ENCODE measurements at regions not wholly inside any gene's neighbourhood (a gene's known extent, or its start where the extent isn't known, plus 50 kb on each side); places are given as distances from the start of the nearest gene placed in this dataset.
"Not testable (repeated sequence)": the region's sequence is repeated elsewhere in the genome, so short reads cannot be mapped to it uniquely, and the experiment has no call there.

DNA sequence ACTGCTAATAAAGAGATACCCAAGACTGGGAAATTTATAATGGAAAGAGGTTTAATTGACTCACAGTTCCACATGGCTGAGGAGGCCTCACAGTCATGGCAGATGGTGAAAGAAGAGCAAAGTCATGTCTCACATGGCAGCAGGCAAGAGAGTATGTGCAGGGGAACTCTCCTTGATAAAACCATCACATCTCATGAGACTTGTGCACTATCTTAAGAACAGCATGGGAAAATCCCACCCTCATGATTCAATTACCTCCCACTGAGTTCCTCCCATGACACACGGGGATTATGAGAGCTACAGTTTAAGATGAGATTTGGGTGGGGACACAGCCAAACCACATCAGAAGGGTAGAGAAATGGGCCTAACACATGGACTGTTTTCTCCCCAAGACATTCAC is 156.3 kb downstream of the CCDC71L start:
- POLR2A ChIA-PET = no interaction called here
- Mint-ChIP-seq H3K4me1 (ENCODE audit: low read depth) (no peaks in the 10 kb centered on the region), H3K4me3 (no peak overlapping the region), H3K36me3 (ENCODE audit: low read depth) (no peaks in the 10 kb centered on the region), H3K27me3 (ENCODE audit: low read depth) (no peaks in the 10 kb centered on the region), H3K27ac (no peak overlapping the region), H3K9me3 (ENCODE audit: insufficient read depth) (no peaks in the 10 kb centered on the region)
- no peak for ATAC-seq
- no peak for DNase-seq
- CTCF ChIA-PET = interaction anchor here (1.1 kb wide), 1 partner anchor 19 kb away, joined by 3 read pairs; no protein-coding TSS in a partner anchor

DNA sequence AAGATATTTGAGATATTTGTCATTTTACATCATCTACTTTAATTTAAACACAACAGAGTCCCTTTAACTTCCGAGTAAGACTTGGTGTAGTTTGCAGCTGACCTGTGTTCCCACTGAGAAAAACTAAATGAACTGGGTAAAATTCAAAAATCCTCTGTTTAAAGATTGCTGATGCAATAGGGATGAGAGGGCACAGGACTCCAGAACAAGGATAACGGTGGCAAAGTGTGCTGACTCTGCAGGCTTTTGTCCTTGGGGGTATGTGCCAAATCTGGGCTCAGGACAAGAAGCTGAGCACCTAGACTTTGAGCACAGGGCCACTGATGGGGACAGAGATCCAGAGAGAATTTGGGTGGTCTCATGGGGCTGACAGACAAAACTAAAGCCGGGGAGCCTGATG is 156.8 kb downstream of the CCDC71L start:
- CTCF ChIA-PET = interaction anchor here (0.5 to 1.1 kb wide), 2 partner anchors 18 to 232 kb away, joined by 3 read pairs; no protein-coding TSS in a partner anchor
- H3K4me1 Mint-ChIP-seq (ENCODE audit: low read depth) = no peaks in the 10 kb centered on the region
- H3K4me3 Mint-ChIP-seq = no peak overlapping the region
- POLR2A ChIA-PET = no interaction called here
- H3K36me3 Mint-ChIP-seq (ENCODE audit: low read depth) = no peaks in the 10 kb centered on the region
- no peaks in the 10 kb centered on the region for H3K9me3 Mint-ChIP-seq (ENCODE audit: insufficient read depth)
- no peaks in the 10 kb centered on the region for H3K27me3 Mint-ChIP-seq (ENCODE audit: low read depth)
- H3K27ac Mint-ChIP-seq = no peak overlapping the region
- no peak for ATAC-seq
- DNase-seq = no peak

DNA sequence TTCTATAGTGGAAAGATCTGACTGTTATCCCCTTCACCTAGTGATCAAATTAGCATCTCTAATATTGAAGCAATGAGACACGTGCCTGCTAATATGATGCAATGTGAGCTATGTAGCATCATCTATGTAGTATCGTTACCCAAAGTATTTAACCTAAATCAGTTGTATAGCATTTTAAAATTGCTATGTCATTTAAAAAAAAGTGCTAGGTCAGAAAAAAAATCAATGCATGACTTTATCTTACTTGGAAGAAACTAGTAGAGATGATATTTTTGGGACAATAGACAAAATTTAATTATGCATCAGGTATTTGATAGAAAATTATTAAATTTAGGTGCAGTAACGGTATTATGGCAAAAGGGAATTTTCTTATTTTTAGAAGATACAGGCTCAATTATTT is 157.3 kb downstream of the CCDC71L start:
- Mint-ChIP-seq H3K4me1 (ENCODE audit: low read depth) (no peaks in the 10 kb centered on the region), H3K36me3 (ENCODE audit: low read depth) (no peaks in the 10 kb centered on the region), H3K4me3 (no peak overlapping the region), H3K9me3 (ENCODE audit: insufficient read depth) (no peaks in the 10 kb centered on the region), H3K27ac (no peak overlapping the region), H3K27me3 (ENCODE audit: low read depth) (no peaks in the 10 kb centered on the region)
- DNase-seq (no peak), ATAC-seq (no peak)
- POLR2A ChIA-PET = no interaction called here
- CTCF ChIA-PET = interaction anchor here (0.5 kb wide), 1 partner anchor 232 kb away, joined by 3 read pairs; no protein-coding TSS in a partner anchor

DNA sequence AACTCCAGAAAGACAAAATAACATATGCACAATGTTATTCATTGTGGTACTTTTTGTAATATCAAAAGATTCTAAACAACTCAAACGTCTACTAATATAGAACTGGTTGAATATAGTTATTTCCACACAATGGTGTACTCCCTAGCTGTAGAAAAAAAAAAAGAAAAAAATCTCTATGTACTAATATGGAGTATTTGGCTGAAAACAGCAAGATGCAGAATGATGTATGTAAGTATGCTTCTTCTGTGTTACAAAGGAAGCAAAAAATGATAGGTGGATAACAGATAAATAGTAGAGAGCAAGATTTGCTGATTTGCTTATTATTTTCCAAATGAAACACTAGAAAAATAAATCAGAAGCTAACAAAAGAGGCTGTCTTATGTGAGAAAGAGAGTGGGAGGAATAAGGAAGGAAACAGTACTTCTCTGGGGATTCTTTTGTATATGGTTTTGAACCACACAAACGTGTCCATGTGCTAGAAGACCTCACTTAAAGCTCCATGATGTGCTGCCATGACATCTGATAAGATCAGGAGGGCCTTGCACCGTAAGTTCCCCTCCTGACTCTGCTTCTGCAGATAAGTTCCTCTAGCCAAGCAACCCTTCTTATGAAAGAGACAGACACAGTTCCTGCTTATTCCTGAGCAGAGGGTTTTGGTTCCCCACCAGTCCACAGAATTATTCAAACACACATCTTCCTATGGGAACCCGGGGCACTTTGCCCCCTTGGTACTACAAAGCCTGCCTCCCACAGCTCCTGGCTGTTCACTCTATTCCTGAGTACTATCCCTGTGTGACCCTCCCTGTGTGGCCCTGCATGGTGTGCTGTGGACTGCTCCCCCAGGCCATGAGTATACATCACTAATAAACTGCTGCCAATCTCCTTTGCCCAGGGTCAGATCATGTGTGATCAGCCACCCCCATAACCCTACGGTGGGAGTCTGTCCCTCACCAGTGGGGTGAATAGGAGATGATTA is 159.1 kb downstream of the CCDC71L start:
- CTCF ChIA-PET = no interaction called here
- H3K27ac Mint-ChIP-seq = no peak overlapping the region
- H3K27me3 Mint-ChIP-seq (ENCODE audit: low read depth) = no peaks in the 10 kb centered on the region
- ATAC-seq (no peak), DNase-seq (no peak)
- H3K36me3 Mint-ChIP-seq (ENCODE audit: low read depth) = no peaks in the 10 kb centered on the region
- POLR2A ChIA-PET = no interaction called here
- H3K4me3 Mint-ChIP-seq = no peak overlapping the region
- no peaks in the 10 kb centered on the region for H3K4me1 Mint-ChIP-seq (ENCODE audit: low read depth)
- H3K9me3 Mint-ChIP-seq (ENCODE audit: insufficient read depth) = no peaks in the 10 kb centered on the region

DNA sequence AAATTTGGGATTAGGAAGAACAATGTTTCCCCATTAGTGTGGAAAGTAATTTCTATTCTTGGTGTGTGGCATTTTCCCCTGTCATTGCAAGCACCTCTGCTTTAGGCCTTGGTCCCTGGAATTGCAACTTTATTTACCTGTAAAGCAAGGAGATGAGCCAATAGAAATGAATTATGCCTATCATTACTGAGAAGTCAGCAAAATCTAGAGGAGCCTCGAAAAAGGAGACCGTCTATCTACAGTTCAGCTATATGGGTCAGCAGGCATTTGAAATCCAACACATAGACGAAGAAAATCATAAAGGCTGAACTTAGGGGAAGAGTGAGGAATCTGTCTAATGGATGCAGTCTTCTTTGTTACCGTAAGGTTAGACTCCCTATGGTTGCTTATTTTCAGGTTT is 161.1 kb downstream of the CCDC71L start:
- DNase-seq = no peak
- peaks cover 2% of the 10 kb centered on the region for H3K27me3 Mint-ChIP-seq (ENCODE audit: low read depth)
- ATAC-seq = no peak
- peaks cover 5% of the 10 kb centered on the region for H3K9me3 Mint-ChIP-seq (ENCODE audit: insufficient read depth)
- POLR2A ChIA-PET = no interaction called here
- no peaks in the 10 kb centered on the region for H3K36me3 Mint-ChIP-seq (ENCODE audit: low read depth)
- no peaks in the 10 kb centered on the region for H3K4me1 Mint-ChIP-seq (ENCODE audit: low read depth)
- no peak overlapping the region for H3K27ac Mint-ChIP-seq
- CTCF ChIA-PET = no interaction called here
- no peak overlapping the region for H3K4me3 Mint-ChIP-seq

DNA sequence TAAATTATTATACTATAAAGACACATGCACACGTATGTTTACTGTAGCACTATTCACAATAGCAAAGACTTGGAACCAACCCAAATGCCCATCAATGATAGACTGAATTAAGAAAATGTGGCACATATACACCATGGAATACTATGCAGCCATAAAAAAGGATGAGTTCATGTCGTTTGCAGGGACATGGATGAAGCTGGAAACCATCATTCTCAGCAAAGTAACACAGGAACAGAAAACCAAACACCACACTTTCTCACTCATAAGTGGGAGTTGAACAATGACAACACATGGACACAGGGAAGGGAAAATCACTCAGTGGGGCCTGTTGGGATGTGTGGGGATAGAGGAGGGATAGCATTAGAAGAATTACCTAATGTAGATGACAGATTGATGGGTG is 163.0 kb downstream of the CCDC71L start:
- H3K4me3 Mint-ChIP-seq; POLR2A ChIA-PET; H3K9me3 Mint-ChIP-seq (ENCODE audit: insufficient read depth); H3K27ac Mint-ChIP-seq; CTCF ChIA-PET; H3K4me1 Mint-ChIP-seq (ENCODE audit: low read depth); H3K27me3 Mint-ChIP-seq (ENCODE audit: low read depth); H3K36me3 Mint-ChIP-seq (ENCODE audit: low read depth); ATAC-seq; DNase-seq: not testable (repeated sequence)

DNA sequence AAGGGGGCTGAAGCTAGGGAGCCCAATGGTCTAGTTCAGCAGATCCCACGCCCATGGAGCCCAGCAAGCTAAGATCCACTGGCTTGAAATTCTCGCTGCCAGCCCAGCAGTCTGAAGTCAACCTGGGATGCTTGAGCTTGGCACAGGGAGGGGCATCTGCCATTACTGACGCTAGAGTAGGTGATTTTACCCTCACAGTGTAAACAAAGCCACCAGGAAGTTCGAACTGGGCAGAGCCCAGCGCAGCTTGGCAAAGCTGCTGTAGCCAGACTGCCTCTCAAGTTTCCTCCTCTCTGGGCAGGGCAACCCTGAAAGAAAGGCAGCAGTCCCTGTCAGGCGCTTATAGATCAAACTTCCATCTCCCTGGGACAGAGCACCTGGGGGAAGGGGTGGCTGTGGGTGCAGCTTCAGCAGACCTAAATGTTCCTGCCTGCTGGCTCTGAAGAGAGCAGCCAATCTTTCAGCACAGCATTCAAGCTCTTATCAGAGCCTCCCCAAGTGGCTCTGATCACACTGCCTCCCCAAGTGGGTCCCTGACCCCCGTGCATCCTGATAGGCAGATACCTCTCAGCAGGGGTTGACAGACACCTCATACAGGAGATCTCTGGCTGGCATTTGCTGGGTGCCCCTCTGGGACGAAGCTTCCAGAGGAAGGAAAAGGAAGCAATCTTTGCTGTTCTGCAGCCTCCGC is 167.8 kb downstream of the CCDC71L start:
- H3K9me3 Mint-ChIP-seq (ENCODE audit: insufficient read depth) = peaks cover 5% of the 10 kb centered on the region
- no peaks in the 10 kb centered on the region for H3K36me3 Mint-ChIP-seq (ENCODE audit: low read depth)
- peaks cover 2% of the 10 kb centered on the region for H3K27me3 Mint-ChIP-seq (ENCODE audit: low read depth)
- no peak overlapping the region for H3K27ac Mint-ChIP-seq
- DNase-seq (no peak), ATAC-seq (no peak)
- no peaks in the 10 kb centered on the region for H3K4me1 Mint-ChIP-seq (ENCODE audit: low read depth)
- no peak overlapping the region for H3K4me3 Mint-ChIP-seq
- ChIA-PET CTCF (no interaction called here), POLR2A (no interaction called here)

DNA sequence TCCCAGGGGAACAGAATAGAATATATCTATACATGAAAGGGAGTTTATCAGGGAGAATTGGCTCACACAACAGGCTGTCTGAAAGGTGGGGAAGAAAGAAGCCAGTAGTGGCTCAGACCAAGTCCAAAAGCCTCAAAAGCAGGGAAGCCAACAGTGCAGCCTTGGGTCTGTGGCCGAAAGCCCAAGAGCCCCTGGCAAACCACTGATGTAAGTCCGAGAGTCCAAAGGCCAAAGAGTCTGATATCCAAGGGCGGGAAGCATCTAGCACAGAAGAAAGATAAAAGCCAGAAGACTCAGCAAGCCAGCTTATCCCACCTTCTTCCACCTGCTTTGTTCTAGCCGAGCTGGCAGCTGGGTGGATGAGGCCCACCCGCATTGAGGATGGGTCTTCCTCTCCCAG is 172.5 kb downstream of the CCDC71L start:
- CTCF ChIA-PET = no interaction called here
- no peak for ATAC-seq

DNA sequence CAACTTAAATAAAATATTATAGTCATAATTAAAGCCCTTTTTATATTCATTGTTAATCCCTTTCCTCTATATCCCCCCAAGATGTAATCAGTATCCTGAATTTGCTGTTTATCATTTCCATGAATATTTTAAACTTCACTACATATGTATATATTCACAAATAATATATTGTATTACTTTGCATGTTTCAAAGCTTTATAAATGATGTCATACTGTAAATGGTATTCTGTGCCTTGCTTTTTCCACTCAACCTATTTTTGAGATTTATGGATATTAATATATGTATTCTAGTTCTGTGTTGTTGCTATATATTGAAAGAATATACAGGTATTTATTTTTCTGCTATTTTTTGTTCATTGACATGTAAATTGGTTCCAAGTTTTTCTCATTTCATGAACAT is 173.1 kb downstream of the CCDC71L start:
- H3K9me3 Mint-ChIP-seq (ENCODE audit: insufficient read depth) = no peaks in the 10 kb centered on the region
- DNase-seq (no peak), ATAC-seq (no peak)
- H3K27ac Mint-ChIP-seq = no peak overlapping the region
- POLR2A ChIA-PET = no interaction called here
- CTCF ChIA-PET = no interaction called here
- no peaks in the 10 kb centered on the region for H3K36me3 Mint-ChIP-seq (ENCODE audit: low read depth)
- no peak overlapping the region for H3K4me3 Mint-ChIP-seq
- H3K27me3 Mint-ChIP-seq (ENCODE audit: low read depth) = no peaks in the 10 kb centered on the region
- H3K4me1 Mint-ChIP-seq (ENCODE audit: low read depth) = peaks cover 8% of the 10 kb centered on the region

More for the DNA sequence above, 172.5 kb downstream of the CCDC71L start:
- Mint-ChIP-seq H3K4me1 (ENCODE audit: low read depth) (peaks cover 8% of the 10 kb centered on the region), H3K27ac (no peak overlapping the region), H3K36me3 (ENCODE audit: low read depth) (no peaks in the 10 kb centered on the region), H3K4me3 (no peak overlapping the region), H3K27me3 (ENCODE audit: low read depth) (no peaks in the 10 kb centered on the region), H3K9me3 (ENCODE audit: insufficient read depth) (no peaks in the 10 kb centered on the region)
- POLR2A ChIA-PET = no interaction called here
- no peak for DNase-seq

DNA sequence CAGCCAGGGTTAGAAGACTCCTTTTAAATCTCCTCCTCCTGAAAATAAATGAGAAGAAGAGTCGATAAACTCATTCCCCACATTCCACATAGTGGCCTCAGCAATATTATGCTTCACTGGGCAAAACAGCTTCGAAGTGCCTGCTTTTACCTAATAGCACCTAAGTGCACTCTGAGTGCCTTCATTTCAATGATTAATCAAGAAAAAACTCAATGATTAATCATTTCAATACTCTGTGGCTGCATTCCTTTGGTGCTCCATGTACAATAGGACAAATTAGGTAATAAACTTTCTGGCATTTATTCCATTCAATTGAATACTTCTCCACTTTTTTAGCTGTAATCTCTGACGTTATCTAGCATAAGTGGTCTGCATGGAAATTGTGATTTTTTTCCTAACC is 174.6 kb downstream of the CCDC71L start:
- Mint-ChIP-seq H3K4me3 (no peak overlapping the region), H3K36me3 (ENCODE audit: low read depth) (no peaks in the 10 kb centered on the region), H3K4me1 (ENCODE audit: low read depth) (peaks cover 10% of the 10 kb centered on the region), H3K27ac (no peak overlapping the region), H3K9me3 (ENCODE audit: insufficient read depth) (no peaks in the 10 kb centered on the region), H3K27me3 (ENCODE audit: low read depth) (no peaks in the 10 kb centered on the region)
- DNase-seq = no peak
- POLR2A ChIA-PET = no interaction called here
- ATAC-seq = no peak
- CTCF ChIA-PET = interaction anchor here (0.9 to 1.4 kb wide), 2 partner anchors 18 to 169 kb away, joined by 3 read pairs; no protein-coding TSS in a partner anchor

DNA sequence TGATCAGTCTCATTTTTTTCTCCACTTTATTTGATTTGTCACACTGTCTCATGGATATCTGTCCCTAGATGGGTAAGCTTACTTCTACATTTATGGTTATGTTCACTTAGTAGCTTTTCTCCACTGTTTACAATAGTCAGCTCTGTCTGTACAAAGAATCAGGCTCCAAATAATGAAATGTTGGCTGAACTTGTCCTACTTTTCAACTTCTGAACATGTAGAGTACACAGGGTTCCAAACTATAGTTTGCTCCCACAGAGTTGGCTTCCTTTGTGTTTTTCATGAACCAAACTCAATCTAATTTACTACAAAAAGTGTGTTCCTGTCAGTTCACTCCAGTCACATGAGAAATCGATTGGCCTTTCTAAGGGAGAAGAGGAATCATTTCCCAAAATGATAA is 175.0 kb downstream of the CCDC71L start:
- no peak overlapping the region for H3K27ac Mint-ChIP-seq
- no peaks in the 10 kb centered on the region for H3K36me3 Mint-ChIP-seq (ENCODE audit: low read depth)
- no peaks in the 10 kb centered on the region for H3K9me3 Mint-ChIP-seq (ENCODE audit: insufficient read depth)
- H3K4me3 Mint-ChIP-seq = no peak overlapping the region
- no peak for DNase-seq
- H3K27me3 Mint-ChIP-seq (ENCODE audit: low read depth) = no peaks in the 10 kb centered on the region
- ChIA-PET CTCF (interaction anchor here (0.7 to 1.9 kb wide), 5 partner anchors 11 to 319 kb away, joined by 3 to 5 read pairs (median 3); no protein-coding TSS in a partner anchor), POLR2A (no interaction called here)
- no peak for ATAC-seq
- H3K4me1 Mint-ChIP-seq (ENCODE audit: low read depth) = peaks cover 10% of the 10 kb centered on the region

DNA sequence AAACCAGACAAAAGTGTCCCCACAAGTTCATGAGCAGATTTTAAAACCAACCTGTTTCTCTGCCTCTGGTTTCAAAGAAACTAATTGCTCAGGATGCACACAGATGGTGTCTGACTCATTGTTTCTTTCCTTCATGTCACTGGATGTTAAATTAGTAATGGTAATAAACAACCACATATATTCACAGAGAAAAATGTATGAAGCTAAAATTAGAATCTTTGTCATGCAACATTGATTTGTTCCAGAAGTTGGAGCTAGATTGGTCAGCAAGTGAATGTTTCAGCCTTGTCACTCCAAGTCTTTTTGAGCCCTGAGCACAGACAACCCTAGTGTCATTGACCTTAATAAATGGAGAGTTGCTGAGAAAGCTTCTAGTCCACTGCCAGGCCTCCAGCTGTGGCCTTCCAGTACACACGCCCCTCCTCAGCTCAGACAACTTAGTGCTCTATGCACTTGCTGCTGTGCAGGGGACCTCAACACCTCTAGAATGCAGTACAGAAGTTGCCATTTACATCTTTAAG is 175.9 kb downstream of the CCDC71L start:
- no peak for DNase-seq
- no peaks in the 10 kb centered on the region for H3K27me3 Mint-ChIP-seq (ENCODE audit: low read depth)
- H3K9me3 Mint-ChIP-seq (ENCODE audit: insufficient read depth) = no peaks in the 10 kb centered on the region
- no peak overlapping the region for H3K4me3 Mint-ChIP-seq
- ATAC-seq = peak; percentile 19
- ChIA-PET POLR2A (interaction anchor here (1.1 kb wide), 1 partner anchor 206 kb away, joined by 4 read pairs; no protein-coding TSS in a partner anchor), CTCF (interaction anchor here (0.7 to 1.9 kb wide), 3 partner anchors 10 to 318 kb away, joined by 3 to 5 read pairs (median 4); no protein-coding TSS in a partner anchor)
- H3K4me1 Mint-ChIP-seq (ENCODE audit: low read depth) = peaks cover 12% of the 10 kb centered on the region
- no peak overlapping the region for H3K27ac Mint-ChIP-seq
- H3K36me3 Mint-ChIP-seq (ENCODE audit: low read depth) = no peaks in the 10 kb centered on the region
